Osteoblast (primary cell): ENCODE measurements at regions not wholly inside any gene's neighbourhood (a gene's known extent, or its start where the extent isn't known, plus 50 kb on each side); places are given as distances from the start of the nearest gene placed in this dataset.

Source experiments
- DNase-seq: peaks from one replicate; pipeline ENCODE4 v3.0.0; 2011; ENCODE audit warnings: low spot score, mixed read lengths; ENCODE audit not compliant: insufficient read length; ENCODE audit errors: missing footprints
- H2AFZ ChIP-seq: 2 replicates; pipeline ENCODE4 v1.6.0; 2011; ENCODE audit warnings: mild to moderate bottlenecking, low read length
- H3K27ac ChIP-seq: 2 replicates; pipeline ENCODE4 v1.5.1; 2011; ENCODE audit warnings: mild to moderate bottlenecking, low read depth, low read length, moderate library complexity
- H3K27me3 ChIP-seq: 2 replicates; pipeline ENCODE4 v1.6.0; 2012; ENCODE audit warnings: mild to moderate bottlenecking, control low read depth, inconsistent platforms, low read length, moderate library complexity; ENCODE audit not compliant: insufficient read depth
- H3K36me3 ChIP-seq: 2 replicates; pipeline ENCODE4 v1.5.1; 2011; ENCODE audit warnings: mild to moderate bottlenecking, low read length, control low read depth, moderate library complexity; ENCODE audit not compliant: insufficient read depth
- H3K4me1 ChIP-seq: 2 replicates; pipeline ENCODE4 v1.5.1; 2011; ENCODE audit warnings: mild to moderate bottlenecking, low read length, control low read depth, moderate library complexity; ENCODE audit not compliant: insufficient read depth
- H3K4me2 ChIP-seq: 2 replicates; pipeline ENCODE4 v1.6.0; 2011; ENCODE audit warnings: mild to moderate bottlenecking, low read length; ENCODE audit not compliant: insufficient read depth
- H3K4me3 ChIP-seq: fragments of 200-600 bp; sonication (generic); 3 replicates; pipeline ENCODE4 v1.5.1; 2012; ENCODE audit warnings: mild to moderate bottlenecking, low read length, inconsistent platforms; ENCODE audit not compliant: insufficient read depth
- H3K79me2 ChIP-seq: 2 replicates; pipeline ENCODE4 v1.6.0; 2012; ENCODE audit warnings: mild to moderate bottlenecking, low read length, control low read depth, inconsistent platforms; ENCODE audit not compliant: insufficient read depth
- H3K9me3 ChIP-seq: 2 replicates; pipeline ENCODE4 v1.5.1; 2011; ENCODE audit warnings: low read depth, low read length, control low read depth
- H4K20me1 ChIP-seq: 2 replicates; pipeline ENCODE4 v1.6.0; 2012; ENCODE audit warnings: mild to moderate bottlenecking, low read length, control low read depth; ENCODE audit not compliant: insufficient read depth
- CTCF ChIP-seq: IDR thresholded peaks from 2 replicates; pipeline ENCODE4 v1.5.1; 2011; ENCODE audit warnings: mild to moderate bottlenecking, low read depth, low read length, moderate library complexity; ENCODE audit errors: extremely low read depth

- Histone ChIP-seq H2AFZ (no peak overlapping the region), H3K27ac (no peak overlapping the region), H3K4me3 (no peak overlapping the region), H4K20me1 (no peaks in the 10 kb centered on the region), H3K4me1 (no peaks in the 10 kb centered on the region), H3K9me3 (no peaks in the 10 kb centered on the region), H3K36me3 (no peaks in the 10 kb centered on the region), H3K27me3 (peaks cover 6% of the 10 kb centered on the region), H3K4me2 (no peak overlapping the region), H3K79me2 (no peaks in the 10 kb centered on the region)
- TF ChIP-seq CTCF = no peak
- DNase-seq = no peak
Measured at GRCh38 chr4:25547343-25547742, 108.3 kb upstream of the SLC34A2 start.

GRCh38 chr4:25549413-25549812, 106.2 kb upstream of the SLC34A2 start:
- H3K4me1 ChIP-seq = no peaks in the 10 kb centered on the region
- TF ChIP-seq CTCF = no peak
- H3K4me3 ChIP-seq = no peak overlapping the region
- H3K27ac ChIP-seq = no peak overlapping the region
- H4K20me1 ChIP-seq = no peaks in the 10 kb centered on the region
- no peak for DNase-seq
- H2AFZ ChIP-seq = no peak overlapping the region
- H3K27me3 ChIP-seq = peaks cover 6% of the 10 kb centered on the region
- no peaks in the 10 kb centered on the region for H3K79me2 ChIP-seq
- no peak overlapping the region for H3K4me2 ChIP-seq
- no peaks in the 10 kb centered on the region for H3K9me3 ChIP-seq
- H3K36me3 ChIP-seq = no peaks in the 10 kb centered on the region

DNA sequence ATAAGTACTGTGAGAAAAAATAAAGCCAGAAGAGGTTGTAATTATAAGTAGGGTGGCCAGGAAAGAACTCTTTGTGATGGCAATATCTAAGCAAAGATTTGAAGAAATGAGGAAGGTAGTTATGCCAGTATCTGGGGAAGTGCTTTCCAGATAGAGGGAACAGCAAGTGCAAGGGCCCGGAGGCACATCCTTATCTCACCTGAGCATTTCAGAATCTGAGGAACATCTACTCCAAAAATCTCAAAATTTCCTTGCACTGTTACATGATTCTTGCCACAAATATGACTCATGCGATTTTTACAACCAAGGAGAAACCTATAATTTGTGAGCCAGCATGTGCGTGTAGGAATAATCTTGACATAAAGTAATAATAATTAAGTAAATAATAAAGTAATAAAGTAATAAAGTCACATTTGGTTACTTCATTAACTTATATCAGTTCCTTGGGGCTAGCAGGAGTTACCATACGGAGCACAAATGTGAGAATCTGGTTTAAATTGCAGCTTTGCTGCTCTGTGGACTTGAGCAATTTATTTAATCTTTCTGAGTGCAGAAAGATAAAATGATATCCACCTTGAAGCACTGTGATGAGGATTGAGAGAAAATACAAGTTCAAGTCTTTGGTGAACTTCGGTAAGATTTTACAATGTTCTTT, 105.1 kb upstream of the SLC34A2 start:
- Histone ChIP-seq H3K9me3 (no peaks in the 10 kb centered on the region), H3K4me3 (no peak overlapping the region), H4K20me1 (no peaks in the 10 kb centered on the region), H3K79me2 (no peaks in the 10 kb centered on the region), H3K27me3 (peaks cover 14% of the 10 kb centered on the region), H3K4me2 (no peak overlapping the region), H3K27ac (no peak overlapping the region), H2AFZ (no peak overlapping the region), H3K36me3 (no peaks in the 10 kb centered on the region), H3K4me1 (no peaks in the 10 kb centered on the region)
- no peak for DNase-seq
- no peak for TF ChIP-seq CTCF

- H3K4me2 ChIP-seq = no peak overlapping the region
- no peaks in the 10 kb centered on the region for H3K36me3 ChIP-seq
- no peaks in the 10 kb centered on the region for H4K20me1 ChIP-seq
- H3K79me2 ChIP-seq = no peaks in the 10 kb centered on the region
- TF ChIP-seq CTCF = no peak
- H3K9me3 ChIP-seq = no peaks in the 10 kb centered on the region
- no peak overlapping the region for H2AFZ ChIP-seq
- no peak for DNase-seq
- no peak overlapping the region for H3K27ac ChIP-seq
- H3K27me3 ChIP-seq = peaks cover 7% of the 10 kb centered on the region
- H3K4me3 ChIP-seq = no peak overlapping the region
- no peaks in the 10 kb centered on the region for H3K4me1 ChIP-seq
Measured at GRCh38 chr4:25551605-25552004, 104.0 kb upstream of the SLC34A2 start.
